Psoas muscle (tissue), 7 donors: ENCODE measurements at regions not wholly inside any gene's neighbourhood (a gene's known extent, or its start where the extent isn't known, plus 50 kb on each side); places are given as distances from the start of the nearest gene placed in this dataset.
"Not testable (repeated sequence)": the region's sequence is repeated elsewhere in the genome, so short reads cannot be mapped to it uniquely, and the experiment has no call there.

Source experiments
- ATAC-seq, 4 donors: fragments of 200-7000 bp; cut with Tn5 transposase; one replicate each; pipeline ENCODE4 v1.9.1; 2020; ENCODE audit warnings: moderate library complexity in 3 of 4, mild to moderate bottlenecking in 2 of 4
- DNase-seq, 2 donors: peaks; one replicate each; pipeline ENCODE4 v3.0.0-alpha.2; 2020
- H3K27ac ChIP-seq: fragments of 200-600 bp; one replicate; pipeline ENCODE4 v1.8.0; 2022
- H3K27me3 ChIP-seq, 3 donors: fragments of 200-600 bp in 1 of 3; one replicate each; pipeline versions ENCODE4 v1.6.1 to v1.8.0; 2013 to 2022; ENCODE audit warnings: low read length in 2 of 3, mild to moderate bottlenecking in 2 of 3, moderate library complexity in 1 of 3; ENCODE audit not compliant: insufficient read depth in 3 of 3
- H3K36me3 ChIP-seq, 2 donors: fragments of 200-600 bp in 1 of 2; one replicate each; pipeline versions ENCODE4 v1.6.1 to v1.8.0; 2013 to 2022; ENCODE audit warnings: low read depth in 1 of 2, mild to moderate bottlenecking in 1 of 2, moderate library complexity in 1 of 2; ENCODE audit not compliant: insufficient read depth in 1 of 2
- H3K4me1 ChIP-seq: fragments of 200-600 bp; one replicate; pipeline ENCODE4 v1.8.0; 2022
- H3K4me3 ChIP-seq: fragments of 200-600 bp; one replicate; pipeline ENCODE4 v1.8.0; 2022; ENCODE audit warnings: mild to moderate bottlenecking
- H3K9me3 ChIP-seq: fragments of 200-600 bp; one replicate; pipeline ENCODE4 v1.8.0; 2022
- WGBS, 3 donors: extraction: QIAGEN DNeasy Blood & Tissue Kit; methylation state at CpG; one replicate each; pipeline versions ENCODE4 v1.1.6 to v1.1.7; 2013; 5-methylcytosine and 5-hydroxymethylcytosine counted together
- intact Hi-C, 2 donors: fragments of 100-400 bp; cut with DNase I; formaldehyde crosslinking; loops; one replicate each; pipeline versions ENCODE4 v1.11.0 to v1.14.2; 2022
- TF ChIP-seq, protein P1 (sequence below): fragments of 200-600 bp; IDR thresholded peaks from one replicate; pipeline ENCODE4 v1.8.0; 2022; ENCODE audit warnings: antibody characterized with exemption
- donor health status: healthy with polysubstance abuse.
- donor health status: DM: no; HTN: no; CAD: no; lungs with moderate emphysema.
- donor health status: Bipolar disorder and iron deficiency.
- donor health status: healthy.
- donor health status: DM: yes; HTN: yes; CAD: no.
- donor health status: DM: no; HTN: no; CAD: no.
- donor health status: DM: yes; HTN: yes; CAD: no.

DNA sequence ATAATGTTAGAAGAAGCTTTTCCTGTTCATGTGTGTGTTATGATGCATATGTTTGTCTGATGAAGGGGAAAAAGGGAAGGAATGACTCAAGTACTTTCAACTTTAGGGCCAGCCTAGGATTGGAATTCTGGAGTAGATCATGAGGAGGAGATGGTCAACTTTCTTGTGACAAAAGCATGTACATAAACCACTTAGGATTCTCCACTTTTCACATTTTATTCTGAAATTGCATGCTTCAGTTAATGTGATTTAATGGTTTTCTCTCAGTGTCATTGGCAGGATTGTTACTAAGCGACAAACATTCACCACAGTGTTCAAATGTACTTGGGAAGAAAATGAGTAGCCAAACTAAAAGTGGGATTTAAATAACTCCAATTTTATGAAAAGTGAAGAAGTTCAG, 80.1 kb downstream of the UTRN start:
- Histone ChIP-seq H3K9me3 (no peaks in the 10 kb centered on the region), H3K36me3 (no peaks in the 10 kb centered on the region), H3K4me3 (no peak overlapping the region), H3K4me1 (peaks cover 22% of the 10 kb centered on the region), H3K27me3 (no peaks in the 10 kb centered on the region), H3K27ac (no peak overlapping the region)
- 72 to 80% (median 73%) methylated on average over 1 of the region's 1 CpG for WGBS, 3 donors
- TF ChIP-seq, protein P1, sequence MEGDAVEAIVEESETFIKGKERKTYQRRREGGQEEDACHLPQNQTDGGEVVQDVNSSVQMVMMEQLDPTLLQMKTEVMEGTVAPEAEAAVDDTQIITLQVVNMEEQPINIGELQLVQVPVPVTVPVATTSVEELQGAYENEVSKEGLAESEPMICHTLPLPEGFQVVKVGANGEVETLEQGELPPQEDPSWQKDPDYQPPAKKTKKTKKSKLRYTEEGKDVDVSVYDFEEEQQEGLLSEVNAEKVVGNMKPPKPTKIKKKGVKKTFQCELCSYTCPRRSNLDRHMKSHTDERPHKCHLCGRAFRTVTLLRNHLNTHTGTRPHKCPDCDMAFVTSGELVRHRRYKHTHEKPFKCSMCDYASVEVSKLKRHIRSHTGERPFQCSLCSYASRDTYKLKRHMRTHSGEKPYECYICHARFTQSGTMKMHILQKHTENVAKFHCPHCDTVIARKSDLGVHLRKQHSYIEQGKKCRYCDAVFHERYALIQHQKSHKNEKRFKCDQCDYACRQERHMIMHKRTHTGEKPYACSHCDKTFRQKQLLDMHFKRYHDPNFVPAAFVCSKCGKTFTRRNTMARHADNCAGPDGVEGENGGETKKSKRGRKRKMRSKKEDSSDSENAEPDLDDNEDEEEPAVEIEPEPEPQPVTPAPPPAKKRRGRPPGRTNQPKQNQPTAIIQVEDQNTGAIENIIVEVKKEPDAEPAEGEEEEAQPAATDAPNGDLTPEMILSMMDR: no peak
- no peak for DNase-seq
- intact Hi-C loops: no loop called here
- no peak for ATAC-seq

GRCh38 chr6:144369696-144370095, 84.6 kb downstream of the UTRN start:
- H3K36me3 ChIP-seq, H3K27ac ChIP-seq, H3K9me3 ChIP-seq, H3K4me1 ChIP-seq, ATAC-seq, DNase-seq, H3K27me3 ChIP-seq, intact Hi-C loops, H3K4me3 ChIP-seq: not testable (repeated sequence)
- 65 to 84% (median 71%) methylated on average over 1 of the region's 1 CpG for WGBS, 3 donors

DNA sequence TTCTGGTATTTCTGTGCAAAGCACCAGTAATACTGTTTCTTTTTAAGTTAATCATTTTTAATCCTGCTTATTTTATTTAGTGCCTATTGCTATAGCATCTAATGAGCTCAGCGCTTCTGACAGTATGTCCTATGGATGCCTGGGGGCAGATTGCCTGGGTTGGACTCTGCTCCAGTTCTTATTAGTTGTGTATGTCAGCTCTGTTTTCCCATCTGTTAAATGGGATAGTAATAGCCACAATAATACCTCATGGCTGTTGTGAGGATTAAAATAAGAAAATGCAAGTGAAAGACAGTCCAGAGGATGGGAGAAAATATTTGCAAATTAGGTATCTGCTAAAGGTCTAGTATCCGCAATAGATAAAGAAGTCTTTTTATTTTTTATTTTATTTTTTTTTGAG, 87.0 kb downstream of the UTRN start:
- Histone ChIP-seq H3K36me3 (no peaks in the 10 kb centered on the region), H3K4me3 (no peak overlapping the region), H3K4me1 (peaks cover 15% of the 10 kb centered on the region), H3K27me3 (no peaks in the 10 kb centered on the region), H3K27ac (no peak overlapping the region), H3K9me3 (no peaks in the 10 kb centered on the region)
- intact Hi-C loops: no loop called here
- TF ChIP-seq, protein P1: no peak
- 97 to 100% (median 97%) methylated on average over 2 of the region's 2 CpGs for WGBS, 3 donors
- no peak for DNase-seq
- no peak for ATAC-seq

- H3K36me3 ChIP-seq: no peaks in the 10 kb centered on the region
- ATAC-seq: no peak
- H3K9me3 ChIP-seq: no peaks in the 10 kb centered on the region
- TF ChIP-seq, protein P1: no peak
- no peak overlapping the region for H3K4me3 ChIP-seq
- DNase-seq: no peak
- H3K27ac ChIP-seq: no peak overlapping the region
- H3K4me1 ChIP-seq: peaks cover 23% of the 10 kb centered on the region
- no peaks in the 10 kb centered on the region for H3K27me3 ChIP-seq
- intact Hi-C loops: no loop called here
- WGBS, 3 donors: 83 to 86% (median 86%) methylated on average over 8 of the region's 8 CpGs
Observed at GRCh38 chr6:144372611-144373594, 87.8 kb downstream of the UTRN start.

GRCh38 chr6:144374525-144374924, 89.4 kb downstream of the UTRN start:
- H3K4me3 ChIP-seq, H3K27me3 ChIP-seq, ATAC-seq, H3K36me3 ChIP-seq, H3K9me3 ChIP-seq, DNase-seq, intact Hi-C loops, H3K27ac ChIP-seq: not testable (repeated sequence)
- peaks cover 31% of the 10 kb centered on the region for H3K4me1 ChIP-seq
- WGBS, 3 donors: 96 to 100% (median 98%) methylated on average over 12 of the region's 12 CpGs
